ENCODE measurements at regions not wholly inside any gene's neighbourhood (a gene's known extent, or its start where the extent isn't known, plus 50 kb on each side); places are given as distances from the start of the nearest gene placed in this dataset.

- Histone ChIP-seq H3K36me3 (no peaks in the 10 kb centered on the region), H3K9me3 (no peaks in the 10 kb centered on the region), H3K27ac (no peak overlapping the region), H3K27me3 (no peaks in the 10 kb centered on the region), H3K4me1 (no peaks in the 10 kb centered on the region), H3K4me3 (no peak overlapping the region)
- no peak for TF ChIP-seq CTCF (IDR thresholded peaks at IDR 0.05)
- no peak for TF ChIP-seq POLR2A (IDR thresholded peaks at IDR 0.05)
- DNase-seq = no peak
Observed at GRCh38 chr16:63174801-63175200, 1138.6 kb upstream of the CDH8 start.

GRCh38 chr16:63171545-63171944 is 1135.3 kb upstream of the CDH8 start:
- Histone ChIP-seq H3K4me1 (no peaks in the 10 kb centered on the region), H3K27ac (no peak overlapping the region), H3K4me3 (no peak overlapping the region), H3K27me3 (no peaks in the 10 kb centered on the region), H3K36me3 (no peaks in the 10 kb centered on the region), H3K9me3 (no peaks in the 10 kb centered on the region)
- no peak for DNase-seq
- TF ChIP-seq POLR2A (IDR thresholded peaks at IDR 0.05) = no peak

GRCh38 chr16:63169100-63169499 is 1132.9 kb upstream of the CDH8 start:
- TF ChIP-seq CTCF (IDR thresholded peaks at IDR 0.05) (no peak), POLR2A (IDR thresholded peaks at IDR 0.05) (no peak)
- H3K27me3 ChIP-seq = no peaks in the 10 kb centered on the region
- H3K4me1 ChIP-seq = no peaks in the 10 kb centered on the region
- no peak for DNase-seq
- H3K4me3 ChIP-seq = no peak overlapping the region
- no peak overlapping the region for H3K27ac ChIP-seq
- H3K36me3 ChIP-seq = no peaks in the 10 kb centered on the region
- no peaks in the 10 kb centered on the region for H3K9me3 ChIP-seq

GRCh38 chr16:63157818-63158217 is 1121.6 kb upstream of the CDH8 start:
- DNase-seq = no peak
- H3K27ac ChIP-seq = no peak overlapping the region
- no peaks in the 10 kb centered on the region for H3K4me1 ChIP-seq
- H3K9me3 ChIP-seq = peaks cover 0 to 2% (median 0%) of the 10 kb centered on the region in 4 donors
- no peaks in the 10 kb centered on the region for H3K36me3 ChIP-seq
- no peak overlapping the region for H3K4me3 ChIP-seq
- H3K27me3 ChIP-seq = no peaks in the 10 kb centered on the region
- TF ChIP-seq POLR2A (IDR thresholded peaks at IDR 0.05) (no peak), CTCF (IDR thresholded peaks at IDR 0.05) (no peak)

GRCh38 chr16:63146251-63146650 is 1110.0 kb upstream of the CDH8 start:
- Histone ChIP-seq H3K4me1 (no peaks in the 10 kb centered on the region), H3K36me3 (no peaks in the 10 kb centered on the region), H3K9me3 (no peaks in the 10 kb centered on the region), H3K27ac (no peak overlapping the region), H3K4me3 (no peak overlapping the region), H3K27me3 (no peaks in the 10 kb centered on the region)
- no peak for TF ChIP-seq POLR2A (IDR thresholded peaks at IDR 0.05)
- TF ChIP-seq CTCF (IDR thresholded peaks at IDR 0.05) = no peak
- no peak for DNase-seq

- no peaks in the 10 kb centered on the region for H3K27me3 ChIP-seq
- no peak for TF ChIP-seq CTCF (IDR thresholded peaks at IDR 0.05)
- TF ChIP-seq POLR2A (IDR thresholded peaks at IDR 0.05) = no peak
- H3K9me3 ChIP-seq = no peaks in the 10 kb centered on the region
- H3K4me3 ChIP-seq = no peak overlapping the region
- H3K27ac ChIP-seq = no peak overlapping the region
- no peak for DNase-seq
- no peaks in the 10 kb centered on the region for H3K36me3 ChIP-seq
- no peaks in the 10 kb centered on the region for H3K4me1 ChIP-seq
Observed at GRCh38 chr16:63145411-63145810, 1109.2 kb upstream of the CDH8 start.
